ENCODE measurements at regions not wholly inside any gene's neighbourhood (a gene's known extent, or its start where the extent isn't known, plus 50 kb on each side); places are given as distances from the start of the nearest gene placed in this dataset.

DNA sequence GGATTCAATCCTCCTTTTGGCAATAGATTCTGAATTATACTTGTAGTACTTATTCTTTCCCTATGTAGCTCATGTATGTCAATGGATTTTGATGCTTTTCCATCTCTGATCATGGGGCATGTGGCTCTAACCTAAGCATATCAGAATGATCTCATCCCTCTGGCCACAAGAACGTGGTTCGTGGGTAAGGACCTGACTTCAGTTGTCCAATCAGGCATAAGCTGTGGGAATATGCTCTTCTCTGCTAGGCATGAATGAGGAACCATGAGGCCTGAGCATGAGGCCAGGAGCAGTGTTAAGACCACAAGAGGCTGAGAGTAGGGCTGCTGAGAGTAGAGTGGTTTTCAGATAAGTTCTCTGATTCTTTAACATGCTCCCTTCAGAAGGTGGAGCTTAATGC, 292.4 kb upstream of the TSHZ3 start:
- TF ChIP-seq CTCF (IDR thresholded peaks at IDR 0.05; ENCODE audit: low read depth, low read length, poor library complexity, severe bottlenecking) (no peak), EZH2phosphoT487 (IDR thresholded peaks at IDR 0.05; ENCODE audit: borderline replicate concordance, low read length) (no peak)
